Right lobe of liver (tissue), 6 donors: ENCODE measurements at regions not wholly inside any gene's neighbourhood (a gene's known extent, or its start where the extent isn't known, plus 50 kb on each side); places are given as distances from the start of the nearest gene placed in this dataset.

Experiments used
- ATAC-seq, 4 donors: fragments of 200-7000 bp; cut with Tn5 transposase; one replicate each; pipeline ENCODE4 v1.9.1; 2020; ENCODE audit warnings: mild to moderate bottlenecking in 4 of 4, moderate library complexity in 4 of 4
- DNase-seq, 3 donors: peaks; one replicate each; pipeline ENCODE4 v3.0.0-alpha.2; 2020
- H3K27ac ChIP-seq, 3 donors: fragments of 200-600 bp; one replicate each; pipeline ENCODE4 v1.8.0; 2022
- H3K27me3 ChIP-seq, 2 donors: fragments of 200-600 bp; one replicate each; pipeline ENCODE4 v1.8.0; 2022
- H3K36me3 ChIP-seq, 4 donors: fragments of 200-600 bp; sonication (generic) in 1 of 4; one replicate each; pipeline versions ENCODE4 v1.5.1 to v1.8.0; 2017 to 2022; ENCODE audit warnings: control low read depth in 1 of 4
- H3K4me1 ChIP-seq, 4 donors: fragments of 200-600 bp; sonication (generic) in 1 of 4; one replicate each; pipeline versions ENCODE4 v1.5.1 to v1.8.0; 2017 to 2022; ENCODE audit warnings: control low read depth in 1 of 4
- H3K4me3 ChIP-seq, 3 donors: fragments of 200-600 bp; one replicate each; pipeline ENCODE4 v1.8.0; 2022
- H3K9me3 ChIP-seq, 4 donors: fragments of 200-600 bp; sonication (generic) in 1 of 4; one replicate each; pipeline versions ENCODE4 v1.5.1 to v1.8.0; 2017 to 2022; ENCODE audit warnings: control low read depth in 1 of 4
- CTCF ChIP-seq, 4 donors: fragments of 200-600 bp in 3 of 4; fragments of 450-650 bp in 1 of 4; IDR thresholded peaks; one replicate each; pipeline versions ENCODE4 v1.5.1 to v1.8.0; 2016 to 2022; ENCODE audit warnings: antibody characterized with exemption in 4 of 4, mild to moderate bottlenecking in 2 of 4
- POLR2A ChIP-seq: fragments of 450-650 bp; IDR thresholded peaks from one replicate; pipeline ENCODE4 v1.6.1; 2017; ENCODE audit warnings: antibody characterized with exemption, mild to moderate bottlenecking
- WGBS: methylation state at CpG from one replicate; pipeline ENCODE4 v1.1.6; 2018; ENCODE audit warnings: low coverage, low lambda C conversion rate; ENCODE audit not compliant: insufficient coverage; ENCODE audit errors: missing lambda C conversion rate; 5-methylcytosine and 5-hydroxymethylcytosine counted together
- intact Hi-C, 2 donors: fragments of 100-400 bp; cut with DNase I; formaldehyde crosslinking; loops; one replicate each; pipeline versions ENCODE4 v1.11.2 to v1.14.1; 2022
- donor health status: DM: no; HTN: yes; CAD: no.
- donor health status: DM: no; HTN: no; CAD: no.
- donor health status: DM: no; HTN: no; CAD: no.
- donor health status: DM: no; HTN: yes; CAD: no.
- donor health status: DM: no; HTN: yes; CAD: no.

- intact Hi-C loops, result no loop called here
- ATAC-seq (no peak), DNase-seq (no peak)
- Histone ChIP-seq H3K4me1 (no peaks in the 10 kb centered on the region), H3K4me3 (no peak overlapping the region), H3K27me3 (no peaks in the 10 kb centered on the region), H3K36me3 (no peaks in the 10 kb centered on the region), H3K27ac (no peak overlapping the region), H3K9me3 (no peaks in the 10 kb centered on the region)
- TF ChIP-seq POLR2A (no peak), CTCF (IDR thresholded peaks at IDR 0.05) (no peak)
- whole genome bisulfite sequencing, result 82% methylated on average over 1 of the region's 1 CpG
Observed at GRCh38 chr4:160709546-160709945, 1454.3 kb downstream of the FSTL5 start.

GRCh38 chr4:160716551-160716950 is 1447.2 kb downstream of the FSTL5 start:
- H3K4me1 ChIP-seq, result no peaks in the 10 kb centered on the region
- 47% methylated on average over 1 of the region's 2 CpGs for WGBS
- no peaks in the 10 kb centered on the region for H3K9me3 ChIP-seq
- H3K27me3 ChIP-seq, result no peaks in the 10 kb centered on the region
- H3K4me3 ChIP-seq, result no peak overlapping the region
- intact Hi-C loops, result no loop called here
- H3K36me3 ChIP-seq, result no peaks in the 10 kb centered on the region
- ATAC-seq (no peak), DNase-seq (no peak)
- no peak overlapping the region for H3K27ac ChIP-seq
- no peak for TF ChIP-seq CTCF (IDR thresholded peaks at IDR 0.05)
- TF ChIP-seq POLR2A, result no peak

GRCh38 chr4:160717848-160718247 is 1446.0 kb downstream of the FSTL5 start:
- Histone ChIP-seq H3K36me3 (no peaks in the 10 kb centered on the region), H3K27me3 (no peaks in the 10 kb centered on the region), H3K27ac (no peak overlapping the region), H3K4me1 (no peaks in the 10 kb centered on the region), H3K4me3 (no peak overlapping the region), H3K9me3 (no peaks in the 10 kb centered on the region)
- WGBS, result 65% methylated on average over 2 of the region's 2 CpGs
- TF ChIP-seq POLR2A (no peak), CTCF (IDR thresholded peaks at IDR 0.05) (no peak)
- DNase-seq (no peak), ATAC-seq (no peak)
- intact Hi-C loops, result no loop called here

DNA sequence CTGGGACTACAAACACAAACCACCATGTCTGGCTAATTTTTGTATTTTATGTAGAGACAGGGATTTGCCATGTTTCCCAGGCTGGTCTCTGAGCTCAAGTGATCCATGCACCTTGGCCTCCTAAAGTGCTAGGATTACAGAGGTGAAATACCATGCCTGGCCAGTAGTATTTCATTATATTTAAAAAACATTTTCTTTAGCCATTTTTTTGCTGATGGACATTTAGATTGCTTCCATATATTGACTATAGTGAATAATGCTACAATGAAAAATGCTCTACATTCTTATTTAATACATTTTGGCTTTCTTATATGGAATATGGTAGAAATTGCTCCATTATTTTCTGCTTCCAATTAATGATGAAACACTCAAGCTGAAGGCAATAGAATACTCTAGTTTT is 1439.7 kb downstream of the FSTL5 start:
- ATAC-seq, result no peak
- intact Hi-C loops, result no loop called here
- no peaks in the 10 kb centered on the region for H3K4me1 ChIP-seq

More for the DNA sequence above, 1439.7 kb downstream of the FSTL5 start:
- no peak for DNase-seq
- TF ChIP-seq CTCF (IDR thresholded peaks at IDR 0.05), result no peak
- no peak for TF ChIP-seq POLR2A
- Histone ChIP-seq H3K27ac (no peak overlapping the region), H3K9me3 (no peaks in the 10 kb centered on the region), H3K27me3 (no peaks in the 10 kb centered on the region), H3K36me3 (no peaks in the 10 kb centered on the region), H3K4me3 (no peak overlapping the region)
